LoVo (cell line): ENCODE measurements at regions not wholly inside any gene's neighbourhood (a gene's known extent, or its start where the extent isn't known, plus 50 kb on each side); places are given as distances from the start of the nearest gene placed in this dataset.

Experiments used
- DNase-seq: peaks from one replicate; pipeline ENCODE4 v3.0.0-alpha.2; 2016; ENCODE audit warnings: low spot score

DNA sequence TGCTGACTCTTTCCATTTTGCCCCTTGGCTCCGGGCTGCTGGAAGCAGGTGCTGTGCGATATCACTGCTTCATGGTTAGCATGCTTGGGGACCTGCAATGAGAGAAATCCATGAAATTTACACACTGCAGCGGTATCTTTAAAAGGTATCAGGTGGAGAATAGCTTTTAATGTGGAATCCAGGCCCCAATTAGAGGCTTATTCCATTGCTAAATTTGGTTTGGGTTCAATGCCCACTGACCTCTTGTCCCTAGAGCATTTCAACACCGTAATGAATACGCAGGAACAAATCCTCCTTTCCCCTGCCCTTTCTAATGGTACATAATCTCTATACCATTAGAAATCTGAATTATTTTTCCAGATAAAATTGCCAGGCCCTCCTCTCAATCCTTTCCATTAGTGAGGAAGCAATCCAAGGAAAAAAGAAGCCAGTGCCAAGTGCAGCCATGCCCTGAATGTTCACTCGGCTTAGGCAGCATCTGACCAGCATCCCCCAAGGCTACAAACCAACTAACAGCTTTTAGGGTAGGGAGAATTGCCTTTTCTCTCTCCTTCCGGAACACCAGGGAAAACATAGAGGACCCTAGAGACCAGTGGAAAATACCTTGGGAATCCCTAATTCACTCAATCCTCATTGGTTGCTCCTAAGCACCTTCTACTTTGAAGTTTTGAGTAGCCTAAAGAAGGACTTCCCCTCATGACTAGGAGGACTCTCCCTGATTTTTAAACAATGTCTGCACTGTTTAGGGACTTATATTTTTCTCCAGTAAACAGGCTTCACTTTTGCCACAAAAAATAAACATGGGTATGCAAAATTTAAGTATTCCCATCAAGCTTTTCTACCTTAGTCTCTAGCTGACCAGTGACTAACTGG, 143.1 kb downstream of the QRSL1 start:
- DNase-seq = no peak

- no peak for DNase-seq
Measured at GRCh38 chr6:106771822-106772221, 142.4 kb downstream of the QRSL1 start.

GRCh38 chr6:106770663-106771062, 141.3 kb downstream of the QRSL1 start:
- no peak for DNase-seq

- no peak for DNase-seq
Measured at GRCh38 chr6:106770081-106770480, 140.7 kb downstream of the QRSL1 start.

- no peak for DNase-seq
Measured at GRCh38 chr6:106767271-106767670, 137.9 kb downstream of the QRSL1 start.

- no peak for DNase-seq
Measured at GRCh38 chr6:106766201-106766600, 136.8 kb downstream of the QRSL1 start.

DNA sequence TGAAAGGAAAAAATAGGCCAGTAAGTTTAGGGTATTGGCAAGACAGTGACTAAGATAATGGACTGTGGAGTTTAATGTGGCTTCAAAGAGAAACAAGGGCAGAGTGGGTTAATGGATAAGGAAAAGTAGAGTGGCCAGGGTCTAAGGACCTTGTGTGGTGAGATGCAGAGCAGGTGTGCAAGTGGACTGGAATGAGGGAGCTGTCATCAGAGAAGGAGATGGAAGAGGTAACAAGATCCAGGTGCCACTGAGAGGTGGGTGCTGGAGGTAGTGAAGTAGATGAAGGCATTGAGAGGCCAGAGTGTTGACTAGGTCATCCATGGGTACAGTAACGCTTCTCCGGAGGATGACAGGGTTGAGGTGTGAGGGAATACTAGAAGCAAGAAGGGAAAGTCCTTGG, 136.1 kb downstream of the QRSL1 start:
- no peak for DNase-seq

GRCh38 chr6:106764353-106764980, 135.1 kb downstream of the QRSL1 start:
- no peak for DNase-seq

GRCh38 chr6:106763361-106763760, 134.0 kb downstream of the QRSL1 start:
- no peak for DNase-seq

GRCh38 chr6:106761160-106761559, 131.8 kb downstream of the QRSL1 start:
- no peak for DNase-seq

- no peak for DNase-seq
Measured at GRCh38 chr6:106759112-106759511, 129.7 kb downstream of the QRSL1 start.

- DNase-seq = no peak
Measured at GRCh38 chr6:106757722-106758467, 128.5 kb downstream of the QRSL1 start.

DNA sequence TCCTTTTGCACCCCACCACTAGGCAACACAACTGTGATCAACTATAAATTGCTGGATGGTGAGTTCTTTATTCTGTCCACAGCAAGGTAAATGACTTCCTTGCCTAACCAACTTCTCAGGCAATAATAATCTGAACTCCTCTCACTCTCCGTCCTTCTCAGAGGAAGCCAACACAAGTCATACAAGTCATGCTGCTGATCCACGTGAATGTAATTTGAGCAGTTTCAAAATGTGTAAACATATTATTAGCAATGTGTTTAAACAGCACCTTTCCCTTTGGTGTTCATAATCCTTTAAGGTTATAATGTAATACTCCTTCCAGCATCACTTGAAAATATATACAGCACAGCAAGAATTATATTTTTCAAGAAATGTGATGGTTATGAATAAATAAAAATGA, 127.9 kb downstream of the QRSL1 start:
- DNase-seq = no peak

DNA sequence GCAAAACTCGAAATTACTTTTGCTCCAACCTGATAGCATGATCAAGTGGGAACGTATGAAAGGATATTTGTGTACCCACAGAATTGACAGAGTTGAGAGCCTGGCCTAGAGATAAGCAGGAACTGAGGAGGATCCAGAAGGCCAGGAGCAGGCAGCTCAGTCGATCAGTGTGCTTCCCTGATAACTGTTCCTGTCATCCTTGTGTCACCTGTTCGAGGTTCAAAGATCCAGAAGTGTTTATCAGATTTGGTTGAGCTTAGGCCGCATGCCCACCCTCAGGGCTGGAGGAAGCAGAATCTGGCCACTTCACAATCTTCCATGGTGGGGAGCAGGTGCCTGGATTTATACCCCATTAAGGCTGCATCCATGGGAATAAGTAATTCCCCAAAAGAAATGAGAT, 124.8 kb downstream of the QRSL1 start:
- DNase-seq = no peak

GRCh38 chr6:106752641-106753040, 123.3 kb downstream of the QRSL1 start:
- no peak for DNase-seq

GRCh38 chr6:106751501-106752252, 122.3 kb downstream of the QRSL1 start:
- no peak for DNase-seq

DNA sequence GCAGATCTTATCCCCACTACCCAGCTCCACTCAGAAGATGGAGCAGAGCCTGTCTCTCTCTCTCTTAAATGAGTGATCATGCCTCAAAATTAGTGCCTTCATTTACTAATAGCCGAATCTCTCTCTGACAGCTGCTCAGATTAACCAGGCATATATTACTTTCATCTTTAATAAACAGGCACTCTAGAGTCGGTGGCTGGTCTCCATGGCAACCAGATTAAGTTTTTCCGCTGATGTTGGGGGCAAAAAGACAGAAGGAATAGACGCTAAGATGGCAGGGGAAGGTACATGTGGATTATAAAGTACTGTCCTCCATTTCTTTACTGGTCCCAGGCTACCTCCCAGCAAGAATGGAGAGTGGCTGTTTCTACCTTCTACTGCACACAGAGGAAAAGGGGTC, 121.6 kb downstream of the QRSL1 start:
- DNase-seq = no peak

GRCh38 chr6:106750142-106750918, 121.0 kb downstream of the QRSL1 start:
- no peak for DNase-seq

GRCh38 chr6:106749609-106750008, 120.2 kb downstream of the QRSL1 start:
- no peak for DNase-seq

- DNase-seq = no peak
Measured at GRCh38 chr6:106748547-106749207, 119.3 kb downstream of the QRSL1 start.

- DNase-seq = peak; percentile 11
Measured at GRCh38 chr6:106747139-106747538, 117.8 kb downstream of the QRSL1 start.
